ENCODE measurements at regions not wholly inside any gene's neighbourhood (a gene's known extent, or its start where the extent isn't known, plus 50 kb on each side); places are given as distances from the start of the nearest gene placed in this dataset.

GRCh38 chr1:172902861-172903381 is 147.8 kb downstream of the TNFSF18 start:
- H3K4me3 ChIP-seq (ENCODE audit: low read depth, low read length) = no peak overlapping the region
- no peak for DNase-seq (ENCODE audit: low read depth)
- TF ChIP-seq CTCF (IDR thresholded peaks at IDR 0.05; ENCODE audit: low read depth, low read length, missing control alignments) = no peak

DNA sequence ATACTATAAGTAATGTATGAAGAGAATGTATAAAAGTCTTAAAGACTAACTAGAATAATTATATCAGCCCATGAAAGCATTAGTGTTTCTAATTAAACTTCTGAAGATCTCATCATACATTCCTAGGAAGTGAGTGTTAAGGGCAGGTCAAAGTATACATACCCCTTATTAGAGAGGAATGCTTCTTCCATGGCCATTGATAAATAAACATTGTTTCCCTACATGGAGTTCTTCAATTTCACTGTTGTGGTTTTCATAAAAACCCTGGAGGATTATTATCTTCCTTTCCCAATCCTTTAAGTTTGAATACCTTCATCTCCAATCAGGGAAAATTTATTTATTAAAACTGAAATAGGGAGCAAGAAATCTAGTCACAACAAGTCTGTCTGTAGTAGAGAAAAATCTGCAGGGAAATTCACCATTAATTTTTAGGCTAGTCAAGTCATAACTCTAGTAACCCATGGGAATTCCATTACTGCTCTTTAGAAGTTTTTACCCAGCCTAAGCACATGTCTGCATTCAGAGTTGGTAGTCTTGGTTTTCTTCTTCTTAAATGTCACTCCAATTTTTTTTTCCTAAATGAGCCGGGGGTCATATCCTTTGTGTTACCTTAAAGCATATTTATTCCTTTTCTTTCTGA is 147.0 kb downstream of the TNFSF18 start:
- no peak for DNase-seq (ENCODE audit: low read depth)
- no peak for TF ChIP-seq CTCF (IDR thresholded peaks at IDR 0.05; ENCODE audit: low read depth, low read length, missing control alignments)
- no peak overlapping the region for H3K4me3 ChIP-seq (ENCODE audit: low read depth, low read length)

DNA sequence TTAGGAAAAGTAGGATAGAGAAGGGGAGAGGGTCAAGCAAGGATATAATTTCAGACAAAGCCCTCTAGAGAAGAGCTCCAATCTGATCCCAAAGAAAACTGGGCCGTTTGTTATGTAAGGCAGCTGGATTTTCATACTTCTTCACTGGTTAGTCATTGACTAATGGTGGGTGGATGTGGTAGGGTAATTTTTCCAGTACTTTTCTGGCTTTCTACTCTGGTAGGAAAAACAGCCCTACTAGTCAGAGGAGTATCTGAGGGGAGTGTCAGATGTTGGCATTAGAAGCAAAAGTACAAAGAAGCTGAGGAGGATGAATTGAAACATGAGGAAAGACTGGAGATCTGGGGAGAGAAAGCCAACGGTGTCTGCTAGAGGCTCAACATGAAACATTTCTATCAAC is 145.3 kb downstream of the TNFSF18 start:
- DNase-seq (ENCODE audit: low read depth) = no peak
- no peak overlapping the region for H3K4me3 ChIP-seq (ENCODE audit: low read depth, low read length)
- no peak for TF ChIP-seq CTCF (IDR thresholded peaks at IDR 0.05; ENCODE audit: low read depth, low read length, missing control alignments)

DNA sequence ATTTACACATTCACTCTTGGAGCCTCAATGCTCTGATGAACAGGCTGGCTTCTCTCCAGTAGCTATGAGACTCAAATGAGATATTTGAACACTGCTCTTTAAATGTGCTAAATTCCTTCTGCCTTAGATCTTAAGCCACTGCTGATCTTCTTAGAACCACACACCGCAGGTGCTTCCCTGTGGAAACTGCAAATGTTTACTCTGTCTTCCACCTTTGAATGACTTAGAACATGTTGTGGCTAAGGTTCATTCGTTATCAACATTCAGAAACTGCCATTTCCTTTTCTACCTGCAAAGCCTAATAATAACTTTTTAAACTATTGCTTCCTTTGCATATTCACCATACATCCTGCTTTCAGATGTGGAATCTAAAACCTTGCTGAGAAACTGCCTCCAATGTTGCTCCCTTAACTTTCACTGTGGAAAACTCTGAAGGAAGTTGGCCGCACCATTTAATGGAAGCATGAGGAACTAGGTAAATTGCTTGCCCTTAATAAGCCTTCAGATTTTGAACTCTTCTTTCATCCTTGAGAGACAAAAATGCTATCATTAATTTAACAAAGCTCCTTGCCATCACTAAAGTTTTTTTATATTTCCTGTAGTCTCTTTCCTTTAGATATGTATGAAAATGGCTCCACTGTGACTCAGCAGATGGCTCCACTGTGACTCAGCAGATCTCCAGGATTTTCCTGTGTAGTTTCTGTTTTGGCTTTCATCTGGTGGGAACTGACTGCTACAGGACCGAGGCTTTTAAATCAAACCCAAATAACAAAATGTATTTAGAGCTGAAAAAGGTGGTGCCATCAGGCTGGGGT is 143.8 kb downstream of the TNFSF18 start:
- H3K4me3 ChIP-seq (ENCODE audit: low read depth, low read length) = no peak overlapping the region
- DNase-seq (ENCODE audit: low read depth) = no peak
- TF ChIP-seq CTCF (IDR thresholded peaks at IDR 0.05; ENCODE audit: low read depth, low read length, missing control alignments) = no peak

DNA sequence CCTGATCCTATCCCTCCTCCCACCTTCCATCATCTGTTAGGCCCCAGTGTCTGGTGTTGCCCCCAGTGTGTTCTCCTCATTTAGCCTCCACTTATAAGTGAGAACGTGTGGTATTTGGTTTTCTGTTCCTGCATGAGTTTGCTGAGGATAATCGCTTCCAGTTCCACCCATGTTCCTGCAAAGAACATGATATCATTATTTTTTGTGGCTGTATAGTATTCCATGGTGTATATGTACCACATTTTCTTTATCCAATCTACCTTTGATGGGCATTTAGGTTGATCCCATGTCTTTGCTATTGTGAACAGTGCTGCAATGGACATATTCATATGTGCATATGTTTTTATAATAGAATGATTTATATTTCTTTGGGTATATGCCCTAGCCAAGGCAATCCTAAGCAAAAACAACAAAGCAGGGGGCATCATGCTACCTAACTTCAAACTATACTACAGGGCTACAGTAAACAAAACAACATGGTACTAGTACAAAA is 142.9 kb downstream of the TNFSF18 start:
- H3K4me3 ChIP-seq (ENCODE audit: low read depth, low read length) = no peak overlapping the region
- TF ChIP-seq CTCF (IDR thresholded peaks at IDR 0.05; ENCODE audit: low read depth, low read length, missing control alignments) = no peak
- DNase-seq (ENCODE audit: low read depth) = no peak

DNA sequence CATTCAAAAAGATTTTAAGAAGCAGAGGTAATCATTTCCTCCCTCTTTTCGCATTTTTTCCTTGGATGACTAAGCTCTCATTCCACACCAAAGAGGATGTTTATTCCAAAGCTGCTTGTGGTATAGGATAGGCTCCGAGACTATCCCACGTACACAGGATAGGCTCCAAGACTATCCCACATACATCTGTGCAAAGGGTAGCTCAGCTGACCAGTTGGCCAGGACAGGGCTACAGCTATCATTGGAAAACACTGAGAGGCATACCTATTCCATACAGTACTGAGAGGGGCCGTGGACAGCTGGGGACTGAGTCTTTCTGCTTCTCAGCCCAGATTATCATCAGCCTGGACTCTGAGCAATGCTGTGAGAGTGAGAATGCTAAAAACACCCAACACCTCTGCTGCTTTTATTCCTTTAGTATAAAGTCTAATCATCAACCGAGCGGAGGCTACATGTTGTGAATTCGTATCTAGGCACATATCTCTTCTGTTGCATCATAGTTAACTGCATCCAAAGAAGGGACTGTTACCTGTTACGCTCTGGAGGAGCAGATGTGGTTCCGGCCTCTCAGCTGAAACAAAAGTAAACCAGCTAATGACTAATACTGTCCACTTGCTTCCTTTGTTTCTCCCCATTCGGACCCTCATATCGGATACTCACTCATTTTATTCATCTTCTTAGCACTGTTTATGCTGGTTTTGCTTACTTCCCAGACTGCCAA is 141.0 kb downstream of the TNFSF18 start:
- DNase-seq (ENCODE audit: low read depth) = no peak
- H3K4me3 ChIP-seq (ENCODE audit: low read depth, low read length) = no peak overlapping the region
- TF ChIP-seq CTCF (IDR thresholded peaks at IDR 0.05; ENCODE audit: low read depth, low read length, missing control alignments) = no peak

Measured in GM12864 (cell line).